SK-N-SH treated with all-trans-retinoic acid at 6 μM for 48 hours (cell line): ENCODE measurements at regions not wholly inside any gene's neighbourhood (a gene's known extent, or its start where the extent isn't known, plus 50 kb on each side); places are given as distances from the start of the nearest gene placed in this dataset.

Source experiments
- ATAC-seq: fragments of 200-7000 bp; cut with Tn5 transposase; 3 replicates; pipeline ENCODE4 v1.9.1; 2020; ENCODE audit warnings: mild to moderate bottlenecking, moderate library complexity
- ARNTL ChIP-seq: fragments of 450-650 bp; formaldehyde crosslinking; IDR thresholded peaks from 2 replicates; pipeline ENCODE4 v1.5.0; 2020; ENCODE audit warnings: low read depth, mild to moderate bottlenecking, moderate library complexity, borderline replicate concordance
- BACH2 ChIP-seq: fragments of 250-450 bp; sonication (Bioruptor Pico); IDR thresholded peaks from 2 replicates; pipeline ENCODE4 v1.9.0; 2021; ENCODE audit warnings: mild to moderate bottlenecking, borderline replicate concordance
- CREB5 ChIP-seq: fragments of 250-450 bp; sonication (Bioruptor Pico); IDR thresholded peaks from 2 replicates; pipeline ENCODE4 v1.5.1; 2020; ENCODE audit warnings: low read depth, mild to moderate bottlenecking, moderate library complexity
- CSDC2 ChIP-seq: fragments of 250-450 bp; sonication (Bioruptor Pico); IDR thresholded peaks from 2 replicates; pipeline ENCODE4 v1.5.0; 2020; ENCODE audit warnings: mild to moderate bottlenecking, moderate library complexity
- CSRNP3 ChIP-seq: fragments of 250-450 bp; sonication (Bioruptor Pico); IDR thresholded peaks from 2 replicates; pipeline ENCODE4 v1.5.1; 2021; ENCODE audit warnings: mild to moderate bottlenecking, moderate library complexity
- ESRRG ChIP-seq: fragments of 250-450 bp; sonication (Bioruptor Pico); IDR thresholded peaks from 2 replicates; pipeline ENCODE4 v1.6.1; 2021; ENCODE audit warnings: mild to moderate bottlenecking
- GLIS3 ChIP-seq: fragments of 250-450 bp; sonication (Bioruptor Pico); IDR thresholded peaks from 2 replicates; pipeline ENCODE4 v1.5.0; 2020; ENCODE audit warnings: mild to moderate bottlenecking, moderate library complexity
- OSR1 ChIP-seq: fragments of 250-450 bp; sonication (Bioruptor Pico); IDR thresholded peaks from 2 replicates; pipeline ENCODE4 v1.8.0; 2022; ENCODE audit warnings: moderate library complexity, mild to moderate bottlenecking, inconsistent platforms
- PATZ1 ChIP-seq: fragments of 250-450 bp; sonication (Bioruptor Pico); IDR thresholded peaks from 2 replicates; pipeline ENCODE4 v1.8.0; 2020; ENCODE audit warnings: mild to moderate bottlenecking, moderate library complexity, borderline replicate concordance
- POU6F1 ChIP-seq: fragments of 250-450 bp; sonication (Bioruptor Pico); IDR thresholded peaks from 2 replicates; pipeline ENCODE4 v1.8.0; 2021; ENCODE audit warnings: low read depth, mild to moderate bottlenecking, moderate library complexity, borderline replicate concordance
- PPARA ChIP-seq: fragments of 250-450 bp; sonication (Bioruptor Pico); IDR thresholded peaks from 2 replicates; pipeline ENCODE4 v1.5.0; 2020; ENCODE audit warnings: mild to moderate bottlenecking, borderline replicate concordance
- RARB ChIP-seq: fragments of 250-450 bp; sonication (Bioruptor Pico); IDR thresholded peaks from 2 replicates; pipeline ENCODE4 v1.8.0; 2021; ENCODE audit warnings: mild to moderate bottlenecking, moderate library complexity
- SNAI2 ChIP-seq: fragments of 250-450 bp; sonication (Bioruptor Pico); IDR thresholded peaks from 2 replicates; pipeline ENCODE4 v1.5.0; 2020; ENCODE audit warnings: mild to moderate bottlenecking, moderate library complexity
- TCF4 ChIP-seq: fragments of 250-450 bp; sonication (Bioruptor Pico); IDR thresholded peaks from 2 replicates; pipeline ENCODE4 v1.8.0; 2021; ENCODE audit warnings: mild to moderate bottlenecking, moderate library complexity, borderline replicate concordance
- TOX ChIP-seq: fragments of 250-450 bp; sonication (Bioruptor Pico); IDR thresholded peaks from 2 replicates; pipeline ENCODE4 v1.8.0; 2021; ENCODE audit warnings: mild to moderate bottlenecking, moderate library complexity, borderline replicate concordance
- TSHZ2 ChIP-seq: fragments of 250-450 bp; sonication (Bioruptor Pico); IDR thresholded peaks from 2 replicates; pipeline ENCODE4 v1.5.0; 2020; ENCODE audit warnings: mild to moderate bottlenecking, moderate library complexity
- ZC3H10 ChIP-seq: fragments of 250-450 bp; sonication (Bioruptor Pico); IDR thresholded peaks from 2 replicates; pipeline ENCODE4 v1.5.1; 2021; ENCODE audit warnings: mild to moderate bottlenecking, moderate library complexity
- ZFP3 ChIP-seq: fragments of 250-450 bp; sonication (Bioruptor Pico); IDR thresholded peaks from 2 replicates; pipeline ENCODE4 v1.5.0; 2020; ENCODE audit warnings: mild to moderate bottlenecking, moderate library complexity
- ZFP30 ChIP-seq: fragments of 450-650 bp; formaldehyde crosslinking; IDR thresholded peaks from 2 replicates; pipeline ENCODE4 v1.5.0; 2022; ENCODE audit warnings: mild to moderate bottlenecking, moderate library complexity
- ZNF565 ChIP-seq: fragments of 450-650 bp; formaldehyde crosslinking; conservative IDR thresholded peaks from 2 replicates; pipeline ENCODE4 v1.5.0; 2020; ENCODE audit warnings: low read depth, mild to moderate bottlenecking, moderate library complexity
- ZNF70 ChIP-seq: fragments of 450-650 bp; formaldehyde crosslinking; IDR thresholded peaks from 2 replicates; pipeline ENCODE4 v1.5.0; 2020; ENCODE audit warnings: mild to moderate bottlenecking, moderate library complexity
- ZNF8 ChIP-seq: fragments of 450-650 bp; formaldehyde crosslinking; IDR thresholded peaks from 2 replicates; pipeline ENCODE4 v1.5.0; 2020; ENCODE audit warnings: mild to moderate bottlenecking, moderate library complexity

- no peak for TF ChIP-seq ZNF70 (CRISPR knock-in tag)
- peak; percentile 72 for ATAC-seq
These were observed 432.1 kb downstream of the CCDC91 start for GRCh38 chr12:28622406-28622805.

- ATAC-seq = no peak
- TF ChIP-seq ZC3H10 (CRISPR knock-in tag) (no peak), CSRNP3 (CRISPR knock-in tag) (no peak), CREB5 (CRISPR knock-in tag) (no peak), GLIS3 (CRISPR knock-in tag) (no peak), POU6F1 (CRISPR knock-in tag) (no peak), TCF4 (CRISPR knock-in tag) (no peak), ZFP3 (CRISPR knock-in tag) (no peak), ZFP30 (CRISPR knock-in tag) (no peak), CSDC2 (CRISPR knock-in tag) (no peak), ZNF565 (no peak), SNAI2 (CRISPR knock-in tag) (no peak), BACH2 (CRISPR knock-in tag) (no peak), ESRRG (CRISPR knock-in tag) (no peak), ZNF70 (CRISPR knock-in tag) (no peak), ZNF8 (no peak), OSR1 (no peak), TOX (CRISPR knock-in tag) (no peak), ARNTL (CRISPR knock-in tag) (no peak), PPARA (CRISPR knock-in tag) (no peak)
These were observed 436.2 kb downstream of the CCDC91 start for GRCh38 chr12:28626504-28626903.

GRCh38 chr12:28629691-28630090, 439.4 kb downstream of the CCDC91 start:
- no peak for TF ChIP-seq ZFP30 (CRISPR knock-in tag)
- TF ChIP-seq BACH2 (CRISPR knock-in tag) = no peak
- no peak for TF ChIP-seq ARNTL (CRISPR knock-in tag)
- no peak for TF ChIP-seq POU6F1 (CRISPR knock-in tag)
- no peak for TF ChIP-seq PATZ1 (CRISPR knock-in tag)
- TF ChIP-seq TCF4 (CRISPR knock-in tag) = no peak
- no peak for TF ChIP-seq CSRNP3 (CRISPR knock-in tag)
- no peak for TF ChIP-seq PPARA (CRISPR knock-in tag)
- no peak for TF ChIP-seq TOX (CRISPR knock-in tag)
- TF ChIP-seq CREB5 (CRISPR knock-in tag) = no peak
- TF ChIP-seq RARB (CRISPR knock-in tag) = no peak
- no peak for TF ChIP-seq OSR1
- TF ChIP-seq ZNF565 = no peak
- TF ChIP-seq ESRRG (CRISPR knock-in tag) = no peak
- TF ChIP-seq TSHZ2 (CRISPR knock-in tag) = no peak
- no peak for ATAC-seq
